SH-SY5Y (cell line): ENCODE measurements at regions not wholly inside any gene's neighbourhood (a gene's known extent, or its start where the extent isn't known, plus 50 kb on each side); places are given as distances from the start of the nearest gene placed in this dataset.

ENCODE experiments used
- GATA2 ChIP-seq: IDR thresholded peaks from 2 replicates; pipeline ENCODE4 v1.6.1; 2011; ENCODE audit warnings: mild to moderate bottlenecking, low read depth, low read length
- GATA3 ChIP-seq: IDR thresholded peaks from 2 replicates; pipeline ENCODE4 v1.6.1; 2011; ENCODE audit warnings: low read depth, mild to moderate bottlenecking, low read length, moderate library complexity

DNA sequence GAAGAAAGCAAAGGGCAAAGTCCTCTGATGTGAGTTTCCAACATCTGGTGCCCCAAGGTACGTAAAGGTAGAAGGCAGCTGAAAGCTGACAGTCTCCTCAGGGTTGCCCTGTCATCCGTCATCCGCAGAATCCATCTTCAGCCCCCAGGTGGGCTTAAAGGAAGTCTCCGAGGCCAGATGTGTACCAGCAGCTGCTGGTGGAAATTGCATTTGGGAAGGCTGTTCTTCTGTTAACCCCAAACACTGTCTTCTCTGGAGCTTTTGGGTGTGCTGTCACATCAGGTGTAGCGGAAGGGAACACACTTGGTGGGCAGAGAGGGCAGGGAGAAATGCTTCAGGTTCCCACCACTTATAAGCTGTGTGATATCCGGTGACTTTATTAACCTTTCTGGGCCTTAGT, 310.0 kb upstream of the GATB start:
- TF ChIP-seq GATA2 (no peak), GATA3 (no peak)
